ENCODE measurements at regions not wholly inside any gene's neighbourhood (a gene's known extent, or its start where the extent isn't known, plus 50 kb on each side); places are given as distances from the start of the nearest gene placed in this dataset.

- ChIA-PET POLR2A (interaction anchor here (1.0 kb wide), 1 partner anchor 39 kb away, joined by 4 read pairs; no protein-coding TSS in a partner anchor), CTCF (ENCODE audit: unreplicated experiment) (no interaction called here)
- BruUV-seq (replicated peaks): no TSS peak
- Histone ChIP-seq H3K9me2 (ENCODE audit: insufficient read depth, low read length) (no peaks in the 10 kb centered on the region), H3K36me3 (ENCODE audit: insufficient read depth, low read length) (no peaks in the 10 kb centered on the region), H3K79me2 (ENCODE audit: insufficient read depth, low read depth, low read length) (no peaks in the 10 kb centered on the region), H2AFZ (ENCODE audit: low read length) (no peak overlapping the region), H3K27ac (ENCODE audit: low read depth, low read length, poor library complexity, severe bottlenecking) (no peak overlapping the region), H4K20me1 (ENCODE audit: insufficient read depth, low read length) (no peaks in the 10 kb centered on the region), H3K4me3 (ENCODE audit: low read depth, low read length, poor library complexity, severe bottlenecking) (no peak overlapping the region), H3K4me2 (ENCODE audit: low read length) (no peak overlapping the region), H3K4me1 (ENCODE audit: insufficient read depth, low read length, poor library complexity, severe bottlenecking) (no peaks in the 10 kb centered on the region), H3K9me3 (ENCODE audit: low read length) (no peaks in the 10 kb centered on the region)
- intact Hi-C loops (cut with micrococcal nuclease; ENCODE audit: unreplicated experiment): no loop called here
- no peak for DNase-seq (ENCODE audit: low spot score)
- TF ChIP-seq EZH2phosphoT487 (IDR thresholded peaks at IDR 0.05; ENCODE audit: borderline replicate concordance, low read depth, low read length) (no peak), CTCF (conservative IDR thresholded peaks at IDR 0.05; ENCODE audit: low read length) (no peak)
These were observed 390.7 kb downstream of the BRINP2 start for GRCh38 chr1:177561436-177561835.

GRCh38 chr1:177558372-177558771, 387.6 kb downstream of the BRINP2 start:
- Histone ChIP-seq H3K27ac (ENCODE audit: low read depth, low read length, poor library complexity, severe bottlenecking) (no peak overlapping the region), H3K4me2 (ENCODE audit: low read length) (no peak overlapping the region), H3K4me1 (ENCODE audit: insufficient read depth, low read length, poor library complexity, severe bottlenecking) (no peaks in the 10 kb centered on the region), H3K36me3 (ENCODE audit: insufficient read depth, low read length) (no peaks in the 10 kb centered on the region), H3K79me2 (ENCODE audit: insufficient read depth, low read depth, low read length) (no peaks in the 10 kb centered on the region), H4K20me1 (ENCODE audit: insufficient read depth, low read length) (no peaks in the 10 kb centered on the region), H3K4me3 (ENCODE audit: low read depth, low read length, poor library complexity, severe bottlenecking) (no peak overlapping the region), H2AFZ (ENCODE audit: low read length) (no peak overlapping the region), H3K9me3 (ENCODE audit: low read length) (no peaks in the 10 kb centered on the region), H3K9me2 (ENCODE audit: insufficient read depth, low read length) (no peaks in the 10 kb centered on the region)
- CTCF ChIA-PET (ENCODE audit: unreplicated experiment): no interaction called here
- no TSS peak for BruUV-seq (replicated peaks)
- intact Hi-C loops (cut with micrococcal nuclease; ENCODE audit: unreplicated experiment): no loop called here
- TF ChIP-seq CTCF (conservative IDR thresholded peaks at IDR 0.05; ENCODE audit: low read length): no peak
- no peak for TF ChIP-seq EZH2phosphoT487 (IDR thresholded peaks at IDR 0.05; ENCODE audit: borderline replicate concordance, low read depth, low read length)
- no peak for DNase-seq (ENCODE audit: low spot score)
- POLR2A ChIA-PET: no interaction called here

- ChIA-PET CTCF (ENCODE audit: unreplicated experiment) (no interaction called here), POLR2A (no interaction called here)
- H3K4me2 ChIP-seq (ENCODE audit: low read length): no peak overlapping the region
- H3K9me3 ChIP-seq (ENCODE audit: low read length): no peaks in the 10 kb centered on the region
- H3K27ac ChIP-seq (ENCODE audit: low read depth, low read length, poor library complexity, severe bottlenecking): no peak overlapping the region
- H3K36me3 ChIP-seq (ENCODE audit: insufficient read depth, low read length): no peaks in the 10 kb centered on the region
- H3K79me2 ChIP-seq (ENCODE audit: insufficient read depth, low read depth, low read length): no peaks in the 10 kb centered on the region
- H2AFZ ChIP-seq (ENCODE audit: low read length): no peak overlapping the region
- no peak for TF ChIP-seq EZH2phosphoT487 (IDR thresholded peaks at IDR 0.05; ENCODE audit: borderline replicate concordance, low read depth, low read length)
- TF ChIP-seq CTCF (conservative IDR thresholded peaks at IDR 0.05; ENCODE audit: low read length): no peak
- no peaks in the 10 kb centered on the region for H4K20me1 ChIP-seq (ENCODE audit: insufficient read depth, low read length)
- intact Hi-C loops (cut with micrococcal nuclease; ENCODE audit: unreplicated experiment): no loop called here
- H3K4me1 ChIP-seq (ENCODE audit: insufficient read depth, low read length, poor library complexity, severe bottlenecking): no peaks in the 10 kb centered on the region
- no peak for DNase-seq (ENCODE audit: low spot score)
- no peak overlapping the region for H3K4me3 ChIP-seq (ENCODE audit: low read depth, low read length, poor library complexity, severe bottlenecking)
- no TSS peak for BruUV-seq (replicated peaks)
- no peaks in the 10 kb centered on the region for H3K9me2 ChIP-seq (ENCODE audit: insufficient read depth, low read length)
These were observed 385.4 kb downstream of the BRINP2 start for GRCh38 chr1:177556163-177556562.

Measured in OCI-LY7 (cell line).